HCT116 (cell line): ENCODE measurements at regions not wholly inside any gene's neighbourhood (a gene's known extent, or its start where the extent isn't known, plus 50 kb on each side); places are given as distances from the start of the nearest gene placed in this dataset.

Experiments
- ATAC-seq: fragments of 200-7000 bp; cut with Tn5 transposase; 2 replicates; pipeline ENCODE4 v1.9.1; 2020; ENCODE audit warnings: mild to moderate bottlenecking, moderate library complexity
- BruUV-seq: library from RNA; stranded (reverse); fragments of 400-500 nt; replicated peaks from 2 replicates; lab custom pipeline; 2021; lab: Mats Ljungman, UMichigan
- CTCF ChIA-PET: fragments of 300-600 bp; sonication (Branson Sonifier 250); formaldehyde crosslinking; loops from one replicate; lab custom pipeline; 2021; ENCODE audit warnings: antibody characterized with exemption; lab: Charles Lee
- POLR2A ChIA-PET: fragments of 300-600, 350-600 bp; sonication (Branson Sonifier 250); formaldehyde crosslinking; loops from one replicate; lab custom pipeline; 2021; ENCODE audit warnings: antibody characterized with exemption; lab: Charles Lee
- RAD21 ChIA-PET, 2 experiments: fragments of 300-600 bp; sonication (Branson Sonifier 250); formaldehyde crosslinking; loops; one replicate each; lab custom pipeline; 2023; ENCODE audit warnings: low total read pairs in 2 of 2; ENCODE audit not compliant: uncharacterized antibody in 2 of 2, unreplicated experiment in 2 of 2, low non-redundant PET in 1 of 2; lab: Charles Lee
- DNase-seq: peaks from one replicate; pipeline ENCODE4 v3.0.0-alpha.2; 2010; ENCODE audit warnings: low read depth, low spot score
- H2AFZ ChIP-seq: fragments of 200-600 bp; shearing (Covaris generic), sonication (generic); 2 replicates; pipeline ENCODE4 v1.6.1; 2017; ENCODE audit warnings: low read depth, mixed run types, mixed read lengths, antibody characterized with exemption, low read length; ENCODE audit not compliant: poor library complexity, severe bottlenecking
- H3K27ac ChIP-seq: 2 replicates; pipeline ENCODE4 v1.5.1; 2012; ENCODE audit warnings: low read depth, low read length
- H3K27me3 ChIP-seq: fragments of 200-600 bp; sonication (generic); 2 replicates; pipeline ENCODE4 v1.6.1; 2016; ENCODE audit warnings: mixed run types, low read length, mixed read lengths; ENCODE audit not compliant: insufficient read depth
- H3K36me3 ChIP-seq, 2 experiments: fragments of 200-500 bp in 1 of 2; fragments of 200-600 bp in 1 of 2; sonication (Bioruptor generic) in 1 of 2; sonication (generic) in 1 of 2; 2 replicates each; pipeline versions ENCODE4 v1.5.1 to v1.6.1; 2014 to 2016; ENCODE audit warnings: low read length in 2 of 2, inconsistent platforms in 1 of 2, mixed read lengths in 1 of 2, mixed run types in 1 of 2; ENCODE audit not compliant: insufficient read depth in 2 of 2, control insufficient read depth in 1 of 2
- H3K4me1 ChIP-seq, 2 experiments: fragments of 200-600 bp in 1 of 2; sonication (generic) in 1 of 2; 2 replicates each; pipeline versions ENCODE4 v1.5.1 to v1.6.1; 2012 to 2017; ENCODE audit warnings: low read length in 2 of 2, inconsistent platforms in 1 of 2, mild to moderate bottlenecking in 1 of 2, mixed read lengths in 1 of 2, mixed run types in 1 of 2, moderate library complexity in 1 of 2; ENCODE audit not compliant: insufficient read depth in 2 of 2, control insufficient read depth in 1 of 2
- H3K4me2 ChIP-seq: fragments of 200-600 bp; sonication (generic); 2 replicates; pipeline ENCODE4 v1.6.1; 2017; ENCODE audit warnings: mixed run types, low read length, mixed read lengths
- H3K4me3 ChIP-seq, 2 experiments: fragments of 200-600 bp in 1 of 2; sonication (generic) in 1 of 2; replicated peaks in 1 of 2; 2 replicates each; pipeline ENCODE4 v1.5.1; 2011 to 2016; ENCODE audit warnings: low read length in 2 of 2, control low read depth in 1 of 2, low read depth in 1 of 2, mild to moderate bottlenecking in 1 of 2, mixed read lengths in 1 of 2, mixed run types in 1 of 2
- H3K79me2 ChIP-seq: fragments of 200-600 bp; sonication (generic); 2 replicates; pipeline ENCODE4 v1.6.1; 2017; ENCODE audit warnings: mild to moderate bottlenecking, mixed run types, low read length, moderate library complexity, mixed read lengths; ENCODE audit not compliant: insufficient read depth
- H3K9ac ChIP-seq: fragments of 200-600 bp; sonication (generic); 2 replicates; pipeline ENCODE4 v1.6.1; 2016; ENCODE audit warnings: low read length, mixed read lengths
- H3K9me2 ChIP-seq: fragments of 200-600 bp; sonication (generic), shearing (Covaris generic); 2 replicates; pipeline ENCODE4 v1.6.1; 2017; ENCODE audit warnings: mixed run types, mild to moderate bottlenecking, moderate library complexity; ENCODE audit not compliant: insufficient read depth
- H3K9me3 ChIP-seq, 2 experiments: fragments of 200-500 bp in 1 of 2; fragments of 200-600 bp in 1 of 2; sonication (Bioruptor generic) in 1 of 2; sonication (generic) in 1 of 2; 2 replicates each; pipeline ENCODE4 v1.6.1; 2014 to 2017; ENCODE audit warnings: low read length in 2 of 2, mixed read lengths in 2 of 2, inconsistent platforms in 1 of 2, low read depth in 1 of 2, mild to moderate bottlenecking in 1 of 2, mixed run types in 1 of 2, moderate library complexity in 1 of 2; ENCODE audit not compliant: control insufficient read depth in 1 of 2, insufficient read depth in 1 of 2
- H4K20me1 ChIP-seq: fragments of 200-600 bp; sonication (generic), shearing (Covaris generic); 2 replicates; pipeline ENCODE4 v1.6.1; 2017; ENCODE audit warnings: mixed run types, mild to moderate bottlenecking, moderate library complexity; ENCODE audit not compliant: insufficient read depth
- CEBPB ChIP-seq: IDR thresholded peaks from 2 replicates; pipeline ENCODE4 v1.6.1; 2012; ENCODE audit warnings: low read depth
- EGR1 ChIP-seq: IDR thresholded peaks from 2 replicates; pipeline ENCODE4 v1.6.1; 2012; ENCODE audit warnings: low read depth
- EZH2 ChIP-seq: fragments of 200-600 bp; sonication (generic); IDR thresholded peaks from 2 replicates; pipeline ENCODE4 v1.6.1; 2017; ENCODE audit warnings: antibody characterized with exemption, mixed run types
- POLR2A ChIP-seq: IDR thresholded peaks from 2 replicates; pipeline ENCODE4 v1.7.0; 2011; ENCODE audit warnings: borderline replicate concordance; ENCODE audit not compliant: insufficient read depth, insufficient read length; ENCODE audit errors: extremely low read depth
- TCF7L2 ChIP-seq: IDR thresholded peaks from 2 replicates; pipeline ENCODE4 v1.7.0; 2011; ENCODE audit warnings: borderline replicate concordance, inconsistent platforms; ENCODE audit not compliant: insufficient read depth, insufficient read length; ENCODE audit errors: extremely low read depth
- YY1 ChIP-seq: IDR thresholded peaks from 2 replicates; pipeline ENCODE4 v1.6.1; 2011; ENCODE audit warnings: low read length, low read depth, moderate library complexity, mild to moderate bottlenecking; ENCODE audit not compliant: insufficient replicate concordance; ENCODE audit errors: extremely low read depth
- ZFX ChIP-seq: fragments of 450-650 bp; IDR thresholded peaks from 2 replicates; pipeline ENCODE4 v1.6.1; 2017
- ZNF274 ChIP-seq: fragments of 200-500 bp; sonication (Bioruptor generic); IDR thresholded peaks from 2 replicates; pipeline ENCODE4 v1.6.1; 2014; ENCODE audit warnings: mild to moderate bottlenecking, low read depth, low read length, inconsistent platforms
- intact Hi-C: fragments of 100-400 bp; cut with micrococcal nuclease; formaldehyde crosslinking; loops from 2 replicates; pipeline ENCODE4 v1.10.0; 2022
- TF ChIP-seq, protein P1 (sequence below): IDR thresholded peaks from 2 replicates; pipeline ENCODE4 v1.6.1; 2012
- TF ChIP-seq, protein P2 (sequence below): IDR thresholded peaks from 2 replicates; pipeline ENCODE4 v1.6.1; 2011; ENCODE audit warnings: mild to moderate bottlenecking, low read length, moderate library complexity; ENCODE audit not compliant: insufficient replicate concordance; ENCODE audit errors: extremely low read depth
- TF ChIP-seq, protein P3 (sequence below): IDR thresholded peaks from 2 replicates; pipeline ENCODE4 v1.6.1; 2012; ENCODE audit warnings: low read depth

DNA sequence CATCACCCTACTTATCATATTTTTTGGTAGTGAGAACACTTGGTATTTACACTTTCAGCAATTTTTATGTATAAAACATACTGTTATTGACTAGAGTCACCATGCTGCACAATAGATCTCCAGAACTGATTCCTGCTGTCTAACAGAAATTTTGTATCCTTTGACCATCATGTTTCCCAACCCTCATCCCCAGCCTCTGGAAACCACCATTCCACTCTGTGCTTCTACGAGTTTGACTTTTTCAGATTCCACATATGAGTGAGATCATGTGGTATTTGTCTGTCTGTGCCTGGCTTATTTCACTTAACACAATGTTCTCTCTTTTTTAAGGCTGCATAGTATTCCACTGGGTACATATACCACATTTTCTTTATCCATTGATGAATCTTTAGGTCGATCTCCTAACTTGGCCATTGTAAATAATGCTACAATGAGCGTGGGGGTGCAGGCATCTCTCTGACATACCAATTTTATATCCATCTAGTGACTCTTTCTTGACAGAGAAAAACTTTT is 115.9 kb upstream of the RUNX1 start:
- BruUV-seq: no TSS peak
- Histone ChIP-seq H3K79me2 (no peaks in the 10 kb centered on the region), H3K36me3 (no peaks in the 10 kb centered on the region), H3K9me2 (no peaks in the 10 kb centered on the region)
- no peak for TF ChIP-seq ZNF274
- no peak for TF ChIP-seq TCF7L2
- TF ChIP-seq EZH2: no peak
- TF ChIP-seq, protein P1, sequence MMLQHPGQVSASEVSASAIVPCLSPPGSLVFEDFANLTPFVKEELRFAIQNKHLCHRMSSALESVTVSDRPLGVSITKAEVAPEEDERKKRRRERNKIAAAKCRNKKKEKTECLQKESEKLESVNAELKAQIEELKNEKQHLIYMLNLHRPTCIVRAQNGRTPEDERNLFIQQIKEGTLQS: no peak
- TF ChIP-seq, protein P2, sequence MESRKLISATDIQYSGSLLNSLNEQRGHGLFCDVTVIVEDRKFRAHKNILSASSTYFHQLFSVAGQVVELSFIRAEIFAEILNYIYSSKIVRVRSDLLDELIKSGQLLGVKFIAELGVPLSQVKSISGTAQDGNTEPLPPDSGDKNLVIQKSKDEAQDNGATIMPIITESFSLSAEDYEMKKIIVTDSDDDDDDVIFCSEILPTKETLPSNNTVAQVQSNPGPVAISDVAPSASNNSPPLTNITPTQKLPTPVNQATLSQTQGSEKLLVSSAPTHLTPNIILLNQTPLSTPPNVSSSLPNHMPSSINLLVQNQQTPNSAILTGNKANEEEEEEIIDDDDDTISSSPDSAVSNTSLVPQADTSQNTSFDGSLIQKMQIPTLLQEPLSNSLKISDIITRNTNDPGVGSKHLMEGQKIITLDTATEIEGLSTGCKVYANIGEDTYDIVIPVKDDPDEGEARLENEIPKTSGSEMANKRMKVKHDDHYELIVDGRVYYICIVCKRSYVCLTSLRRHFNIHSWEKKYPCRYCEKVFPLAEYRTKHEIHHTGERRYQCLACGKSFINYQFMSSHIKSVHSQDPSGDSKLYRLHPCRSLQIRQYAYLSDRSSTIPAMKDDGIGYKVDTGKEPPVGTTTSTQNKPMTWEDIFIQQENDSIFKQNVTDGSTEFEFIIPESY: no peak
- TF ChIP-seq ZFX: no peak
- no peak for TF ChIP-seq YY1
- TF ChIP-seq EGR1: no peak
- no peak for TF ChIP-seq CEBPB
- TF ChIP-seq, protein P3, sequence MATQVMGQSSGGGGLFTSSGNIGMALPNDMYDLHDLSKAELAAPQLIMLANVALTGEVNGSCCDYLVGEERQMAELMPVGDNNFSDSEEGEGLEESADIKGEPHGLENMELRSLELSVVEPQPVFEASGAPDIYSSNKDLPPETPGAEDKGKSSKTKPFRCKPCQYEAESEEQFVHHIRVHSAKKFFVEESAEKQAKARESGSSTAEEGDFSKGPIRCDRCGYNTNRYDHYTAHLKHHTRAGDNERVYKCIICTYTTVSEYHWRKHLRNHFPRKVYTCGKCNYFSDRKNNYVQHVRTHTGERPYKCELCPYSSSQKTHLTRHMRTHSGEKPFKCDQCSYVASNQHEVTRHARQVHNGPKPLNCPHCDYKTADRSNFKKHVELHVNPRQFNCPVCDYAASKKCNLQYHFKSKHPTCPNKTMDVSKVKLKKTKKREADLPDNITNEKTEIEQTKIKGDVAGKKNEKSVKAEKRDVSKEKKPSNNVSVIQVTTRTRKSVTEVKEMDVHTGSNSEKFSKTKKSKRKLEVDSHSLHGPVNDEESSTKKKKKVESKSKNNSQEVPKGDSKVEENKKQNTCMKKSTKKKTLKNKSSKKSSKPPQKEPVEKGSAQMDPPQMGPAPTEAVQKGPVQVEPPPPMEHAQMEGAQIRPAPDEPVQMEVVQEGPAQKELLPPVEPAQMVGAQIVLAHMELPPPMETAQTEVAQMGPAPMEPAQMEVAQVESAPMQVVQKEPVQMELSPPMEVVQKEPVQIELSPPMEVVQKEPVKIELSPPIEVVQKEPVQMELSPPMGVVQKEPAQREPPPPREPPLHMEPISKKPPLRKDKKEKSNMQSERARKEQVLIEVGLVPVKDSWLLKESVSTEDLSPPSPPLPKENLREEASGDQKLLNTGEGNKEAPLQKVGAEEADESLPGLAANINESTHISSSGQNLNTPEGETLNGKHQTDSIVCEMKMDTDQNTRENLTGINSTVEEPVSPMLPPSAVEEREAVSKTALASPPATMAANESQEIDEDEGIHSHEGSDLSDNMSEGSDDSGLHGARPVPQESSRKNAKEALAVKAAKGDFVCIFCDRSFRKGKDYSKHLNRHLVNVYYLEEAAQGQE: no peak
- no peak for TF ChIP-seq POLR2A
- TF ChIP-seq, all 23 proteins: peak for 0
- Histone ChIP-seq H3K9me3 (no peaks in the 10 kb centered on the region), H3K9ac (no peak overlapping the region), H3K4me2 (no peak overlapping the region), H3K27ac (no peak overlapping the region), H2AFZ (no peak overlapping the region), H4K20me1 (no peaks in the 10 kb centered on the region), H3K4me1 (peaks cover 0 to 2% of the 10 kb centered on the region in 2 experiments; a peak in 2 of 4 replicates), H3K27me3 (no peaks in the 10 kb centered on the region), H3K4me3 (no peak overlapping the region)
- POLR2A ChIA-PET: no interaction called here
- CTCF ChIA-PET: no interaction called here
- RAD21 ChIA-PET: no interaction called here
- no peak for DNase-seq
- intact Hi-C loops: no loop called here
- no peak for ATAC-seq
